Kidney epithelial cell (primary cell): ENCODE measurements at regions not wholly inside any gene's neighbourhood (a gene's known extent, or its start where the extent isn't known, plus 50 kb on each side); places are given as distances from the start of the nearest gene placed in this dataset.

Source experiments
- DNase-seq: peaks from one replicate; pipeline ENCODE4 v3.0.0-alpha.2; 2010; ENCODE audit warnings: low read depth
- H3K27me3 ChIP-seq: 2 replicates; pipeline ENCODE4 v1.6.0; 2011; ENCODE audit warnings: low read length; ENCODE audit not compliant: control insufficient read depth, insufficient read depth
- H3K36me3 ChIP-seq: 2 replicates; pipeline ENCODE4 v1.5.1; 2011; ENCODE audit warnings: low read length; ENCODE audit not compliant: control insufficient read depth, insufficient read depth
- H3K4me3 ChIP-seq: 2 replicates; pipeline ENCODE4 v1.5.1; 2011; ENCODE audit warnings: low read depth, mild to moderate bottlenecking, control low read depth, low read length
- TF ChIP-seq, protein P1 (sequence below): IDR thresholded peaks from 2 replicates; pipeline ENCODE4 v1.5.1; 2011; ENCODE audit warnings: mild to moderate bottlenecking, moderate library complexity, low read length, control low read depth, inconsistent platforms; ENCODE audit not compliant: insufficient read depth, poor library complexity, severe bottlenecking

DNA sequence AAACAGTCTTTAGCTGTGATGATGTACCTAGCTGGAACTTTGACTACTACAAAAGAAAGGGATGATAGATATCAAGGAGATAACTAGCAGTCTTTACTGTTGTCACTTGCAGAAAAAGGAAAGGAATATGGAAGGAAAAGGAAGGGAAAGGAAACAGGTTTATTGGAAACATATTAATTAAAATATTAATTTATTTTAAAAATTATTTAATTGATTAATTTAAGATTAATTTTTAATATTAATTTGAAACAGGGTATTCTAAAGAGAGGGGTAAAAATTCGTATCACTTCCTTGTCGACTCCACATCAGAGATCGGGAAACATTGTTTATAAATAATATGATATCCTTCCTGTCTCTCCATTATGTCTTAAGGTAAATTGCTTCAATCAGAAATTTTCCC lies 186.5 kb upstream of the IL15 start:
- DNase-seq, result no peak
- H3K4me3 ChIP-seq, result no peak overlapping the region
- no peaks in the 10 kb centered on the region for H3K36me3 ChIP-seq
- H3K27me3 ChIP-seq, result no peaks in the 10 kb centered on the region
- TF ChIP-seq, protein P1, sequence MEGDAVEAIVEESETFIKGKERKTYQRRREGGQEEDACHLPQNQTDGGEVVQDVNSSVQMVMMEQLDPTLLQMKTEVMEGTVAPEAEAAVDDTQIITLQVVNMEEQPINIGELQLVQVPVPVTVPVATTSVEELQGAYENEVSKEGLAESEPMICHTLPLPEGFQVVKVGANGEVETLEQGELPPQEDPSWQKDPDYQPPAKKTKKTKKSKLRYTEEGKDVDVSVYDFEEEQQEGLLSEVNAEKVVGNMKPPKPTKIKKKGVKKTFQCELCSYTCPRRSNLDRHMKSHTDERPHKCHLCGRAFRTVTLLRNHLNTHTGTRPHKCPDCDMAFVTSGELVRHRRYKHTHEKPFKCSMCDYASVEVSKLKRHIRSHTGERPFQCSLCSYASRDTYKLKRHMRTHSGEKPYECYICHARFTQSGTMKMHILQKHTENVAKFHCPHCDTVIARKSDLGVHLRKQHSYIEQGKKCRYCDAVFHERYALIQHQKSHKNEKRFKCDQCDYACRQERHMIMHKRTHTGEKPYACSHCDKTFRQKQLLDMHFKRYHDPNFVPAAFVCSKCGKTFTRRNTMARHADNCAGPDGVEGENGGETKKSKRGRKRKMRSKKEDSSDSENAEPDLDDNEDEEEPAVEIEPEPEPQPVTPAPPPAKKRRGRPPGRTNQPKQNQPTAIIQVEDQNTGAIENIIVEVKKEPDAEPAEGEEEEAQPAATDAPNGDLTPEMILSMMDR, result no peak

DNA sequence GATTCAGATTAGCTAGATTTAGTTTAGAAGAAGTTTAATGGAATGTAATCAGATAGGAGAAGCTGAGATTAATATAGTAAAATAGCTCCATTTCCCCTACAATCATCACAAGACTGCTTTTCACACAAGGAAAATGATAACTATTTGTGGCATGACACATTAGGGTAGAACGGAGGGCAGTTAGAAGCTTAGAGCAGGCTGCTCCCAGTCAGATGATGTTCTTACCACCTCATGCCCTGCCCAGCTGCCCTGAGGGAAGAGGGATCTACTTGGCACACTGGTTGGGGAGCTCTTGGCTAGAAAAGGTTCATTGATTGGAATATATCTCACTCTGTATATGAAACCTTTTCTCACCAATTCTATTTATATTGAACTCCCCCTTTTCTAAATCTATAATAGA lies 180.7 kb upstream of the IL15 start:
- Histone ChIP-seq H3K36me3 (no peaks in the 10 kb centered on the region), H3K27me3 (no peaks in the 10 kb centered on the region), H3K4me3 (no peak overlapping the region)
- TF ChIP-seq, protein P1, result no peak
- no peak for DNase-seq

DNA sequence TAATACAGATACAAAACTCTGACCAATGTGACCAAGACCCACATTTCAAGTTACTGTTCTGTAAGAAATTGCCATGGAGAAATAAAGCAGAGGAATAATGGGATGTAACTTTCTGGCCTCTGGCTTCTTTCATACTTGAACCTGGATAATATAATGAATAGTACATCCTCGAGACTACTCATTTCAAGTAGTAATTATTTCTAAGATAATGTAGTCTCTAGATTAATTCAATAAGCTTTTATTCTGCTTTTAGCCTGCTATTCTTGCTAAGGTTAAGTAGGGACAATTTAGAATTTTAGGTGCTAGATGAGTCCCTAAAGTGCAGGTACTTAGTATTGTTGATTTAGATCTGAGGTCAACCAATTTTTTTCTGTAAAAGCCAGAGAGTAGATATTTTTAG lies 178.7 kb upstream of the IL15 start:
- no peaks in the 10 kb centered on the region for H3K36me3 ChIP-seq
- H3K4me3 ChIP-seq, result no peak overlapping the region
- TF ChIP-seq, protein P1, result no peak
- DNase-seq, result no peak
- H3K27me3 ChIP-seq, result no peaks in the 10 kb centered on the region

DNA sequence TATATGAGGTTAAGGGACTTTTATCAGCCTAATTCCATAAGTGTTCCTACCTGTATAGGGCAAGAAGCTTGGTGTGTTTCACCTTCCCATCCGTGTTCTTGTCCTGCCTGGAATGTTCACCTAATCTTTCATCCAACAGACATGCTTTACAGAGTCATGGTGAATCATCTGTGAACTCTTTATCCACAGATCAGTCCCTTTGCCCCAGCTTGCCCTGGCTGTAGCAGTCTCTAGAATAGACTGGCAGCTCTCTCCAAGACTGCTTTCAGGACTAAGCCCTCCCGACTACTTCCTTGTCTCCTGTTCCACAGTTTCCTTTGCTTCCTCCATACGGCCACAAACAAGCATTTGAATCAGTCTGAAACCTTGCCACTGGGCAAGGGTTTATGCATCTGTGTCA lies 177.9 kb upstream of the IL15 start:
- TF ChIP-seq, protein P1, result no peak
- Histone ChIP-seq H3K4me3 (no peak overlapping the region), H3K27me3 (no peaks in the 10 kb centered on the region), H3K36me3 (no peaks in the 10 kb centered on the region)
- DNase-seq, result no peak

DNA sequence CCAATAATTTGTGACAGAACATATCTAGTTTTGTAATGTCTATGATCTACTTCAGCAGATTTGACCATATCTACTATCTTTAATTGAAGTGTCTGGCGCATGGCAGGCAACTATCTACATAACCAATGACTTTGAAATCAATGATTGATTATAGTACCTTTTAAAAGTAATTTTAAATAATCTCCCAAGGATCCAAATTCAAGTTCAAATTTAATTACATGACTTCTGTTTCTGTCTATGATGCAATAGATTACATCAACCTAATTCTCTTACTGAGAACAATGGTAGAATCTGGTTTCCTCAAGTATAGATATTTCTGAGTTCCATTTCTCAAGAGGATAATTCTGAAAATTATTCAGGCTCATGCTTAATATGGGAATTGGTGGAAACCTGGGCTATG lies 177.4 kb upstream of the IL15 start:
- TF ChIP-seq, protein P1, result no peak
- H3K36me3 ChIP-seq, result no peaks in the 10 kb centered on the region
- H3K4me3 ChIP-seq, result no peak overlapping the region
- no peak for DNase-seq
- H3K27me3 ChIP-seq, result no peaks in the 10 kb centered on the region

DNA sequence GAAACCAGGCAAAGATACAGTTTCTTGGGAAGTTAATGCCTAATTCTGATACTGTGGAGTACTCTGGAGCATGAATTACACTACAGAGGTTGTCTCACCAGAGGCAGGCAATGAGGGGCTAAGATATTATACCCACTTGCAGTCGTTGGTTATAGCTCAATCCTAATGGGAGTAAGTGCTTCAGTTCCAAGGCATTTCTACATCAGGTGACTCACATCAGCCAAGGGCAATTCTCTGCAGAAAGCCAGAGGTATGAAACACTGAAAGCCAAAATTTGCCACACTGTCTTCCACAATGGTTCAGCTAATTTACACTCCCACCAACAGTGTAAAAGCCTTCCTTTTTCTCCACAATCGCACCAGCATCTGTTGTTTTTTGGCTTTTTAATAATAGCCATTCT lies 174.0 kb upstream of the IL15 start:
- no peak for DNase-seq
- Histone ChIP-seq H3K36me3 (no peaks in the 10 kb centered on the region), H3K4me3 (no peak overlapping the region), H3K27me3 (no peaks in the 10 kb centered on the region)
- TF ChIP-seq, protein P1, result no peak
